Heart right ventricle (tissue), 16 donors: ENCODE measurements at regions not wholly inside any gene's neighbourhood (a gene's known extent, or its start where the extent isn't known, plus 50 kb on each side); places are given as distances from the start of the nearest gene placed in this dataset.

ENCODE experiments used
- ATAC-seq, 8 donors: fragments of 200-7000 bp; cut with Tn5 transposase; one replicate each; pipeline ENCODE4 v1.9.1; 2020; ENCODE audit warnings: mild to moderate bottlenecking in 8 of 8, moderate library complexity in 8 of 8, moderate number of reproducible peaks in 1 of 8
- DNase-seq, 2 donors: peaks; one replicate each; pipeline ENCODE4 v3.0.0-alpha.2; 2020
- H3K27ac ChIP-seq, 10 donors: fragments of 200-600 bp; sonication (generic) in 2 of 10; one replicate each; pipeline versions ENCODE4 v1.5.0 to v1.8.0; 2020 to 2022; ENCODE audit warnings: mild to moderate bottlenecking in 3 of 10
- H3K27me3 ChIP-seq, 7 donors: fragments of 200-600 bp; one replicate each; pipeline ENCODE4 v1.8.0; 2021 to 2022; ENCODE audit warnings: mild to moderate bottlenecking in 2 of 7
- H3K36me3 ChIP-seq, 9 donors: fragments of 200-600 bp; sonication (generic) in 1 of 9; one replicate each; pipeline versions ENCODE4 v1.5.0 to v1.8.0; 2020 to 2022; ENCODE audit warnings: mild to moderate bottlenecking in 2 of 9
- H3K4me1 ChIP-seq, 9 donors: fragments of 200-600 bp; sonication (generic) in 1 of 9; one replicate each; pipeline versions ENCODE4 v1.5.0 to v1.8.0; 2020 to 2022; ENCODE audit warnings: mild to moderate bottlenecking in 4 of 9
- H3K4me3 ChIP-seq, 10 donors: fragments of 200-600 bp; sonication (generic) in 2 of 10; one replicate each; pipeline versions ENCODE4 v1.5.0 to v1.8.0; 2020 to 2022; ENCODE audit warnings: mild to moderate bottlenecking in 7 of 10, moderate library complexity in 2 of 10
- H3K9me3 ChIP-seq, 11 donors: fragments of 200-600 bp in 10 of 11; sonication (generic) in 2 of 11; one replicate each; pipeline versions ENCODE4 v1.5.0 to v1.8.0; 2013 to 2022; ENCODE audit warnings: mild to moderate bottlenecking in 2 of 11, control low read depth in 1 of 11, moderate library complexity in 1 of 11
- CTCF ChIP-seq, 9 donors: fragments of 200-600 bp; sonication (generic) in 2 of 9; IDR thresholded peaks; one replicate each; pipeline versions ENCODE4 v1.5.0 to v1.8.0; 2021 to 2022; ENCODE audit warnings: antibody characterized with exemption in 9 of 9, mild to moderate bottlenecking in 5 of 9, moderate library complexity in 1 of 9
- WGBS, 2 donors: extraction: QIAGEN DNeasy Blood & Tissue Kit; methylation state at CpG; one replicate each; pipeline ENCODE4 v1.1.7; 2013; ENCODE audit warnings: inconsistent platforms in 1 of 2; 5-methylcytosine and 5-hydroxymethylcytosine counted together
- intact Hi-C, 10 donors: fragments of 100-400 bp; cut with DNase I; formaldehyde crosslinking; loops; one replicate each; pipeline versions ENCODE4 v1.11.1 to v1.14.2; 2022
- donor health status: Arrhythmogenic right ventricular cardiomyopathy.
- donor health status: ischemic (EF 13 %, LVEDD 7.1; RV severe dilation, severe dysfunction).
- donor health status: healthy with polysubstance abuse.
- donor health status: DM: no; HTN: yes; CAD: no.
- donor health status: DM: no; HTN: no; CAD: no.
- donor health status: ischemic (EF 25% LVEDD 6.9; RV normal size, moderate dysfunction).
- donor health status: ischemic (EF 25% LVEDD 5.7; RV mildly dilated, moderate dysfunction).
- donor health status: healthy.
- donor health status: DM: yes; HTN: yes; CAD: no.
- donor health status: Ischemic cardiomyopathy.
- donor health status: ischemic (EF 35%, LVEDD 5.7; RV mildly dilated, moderate dysfunction).
- donor health status: nonischemic (EF 11% LVEDD 7.7; RV severe dilation, severe dysfunction).
- donor health status: DM: yes; HTN: yes; CAD: no.
- donor health status: PGD.
- donor health status: ischemic (EF 29% LVEDD 5.4; RV normal size, mild dysfunction).
- donor health status: nonischemic (EF 23%, LVEDD 6.1; RV moderate dilation, normal function).

DNA sequence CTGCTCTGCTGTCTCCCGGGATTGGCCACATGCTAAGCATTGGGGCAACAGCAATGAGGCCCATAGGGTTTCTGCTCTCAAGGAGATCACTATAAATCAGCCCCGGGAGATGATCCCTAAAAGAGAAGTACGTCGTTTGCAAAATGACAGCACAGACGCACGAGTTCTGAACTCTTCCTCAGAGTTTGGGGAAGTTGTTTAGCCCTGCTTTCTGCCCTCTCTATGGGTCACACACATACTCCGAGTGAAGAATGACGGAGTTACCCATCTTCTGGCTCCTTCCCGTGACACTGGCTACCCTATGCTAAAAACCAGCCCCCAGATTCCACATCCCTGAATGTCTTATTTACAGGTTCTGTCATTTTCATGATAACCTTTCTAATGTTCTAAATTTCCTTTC lies 258.0 kb upstream of the PLEKHG7 start:
- Histone ChIP-seq H3K36me3 (no peaks in the 10 kb centered on the region), H3K27ac (peak overlapping the region in 9 of 10 donors; percentile 36 to 85 (median 73)), H3K4me1 (peaks cover 2 to 46% (median 32%) of the 10 kb centered on the region in 9 donors), H3K4me3 (no peak overlapping the region), H3K27me3 (no peaks in the 10 kb centered on the region), H3K9me3 (no peaks in the 10 kb centered on the region)
- DNase-seq: no peak
- WGBS, 2 donors: 85 to 89% methylated on average over 9 of the region's 9 CpGs
- TF ChIP-seq CTCF (IDR thresholded peaks at IDR 0.05): no peak
- ATAC-seq: peak; percentile 14 to 73 (median 62)
- intact Hi-C loops: loop anchor here in 2 of 10 donors (10.0 kb wide), 2 partner anchors 120 to 300 kb away; partner anchors contain the start of gene BTG1 (in 1 of the 2)

DNA sequence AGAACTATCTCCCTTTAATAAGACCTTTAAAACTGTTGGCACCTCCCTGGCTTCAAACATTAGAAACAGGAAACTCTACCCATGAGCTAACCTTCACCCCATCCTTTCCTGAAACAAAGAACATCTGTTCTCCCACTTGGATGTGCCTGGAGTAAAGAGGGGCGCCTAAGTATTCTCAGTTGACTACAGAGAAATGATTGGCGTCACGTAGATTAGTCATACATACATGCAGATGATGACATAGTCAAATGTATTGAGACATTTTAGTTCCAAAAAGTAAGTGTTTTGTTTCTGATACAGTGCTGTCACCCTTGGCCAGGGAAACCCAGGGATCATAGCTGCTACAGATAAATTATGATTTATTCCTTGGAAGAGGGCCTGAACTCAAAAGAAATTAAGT lies 260.0 kb upstream of the PLEKHG7 start:
- Histone ChIP-seq H3K36me3 (no peaks in the 10 kb centered on the region), H3K9me3 (no peaks in the 10 kb centered on the region), H3K4me1 (peaks cover 2 to 59% (median 39%) of the 10 kb centered on the region in 9 donors), H3K27me3 (no peaks in the 10 kb centered on the region), H3K4me3 (no peak overlapping the region), H3K27ac (peak overlapping the region in 4 of 10 donors; percentile 4 to 34 (median 19))
- intact Hi-C loops: loop anchor here in 2 of 10 donors (10.0 kb wide), 2 partner anchors 122 to 298 kb away; partner anchors contain the start of gene BTG1 (in 1 of the 2)
- 51 to 67% methylated on average over 3 of the region's 3 CpGs for WGBS, 2 donors
- TF ChIP-seq CTCF (IDR thresholded peaks at IDR 0.05): no peak
- ATAC-seq (no peak), DNase-seq (no peak)

DNA sequence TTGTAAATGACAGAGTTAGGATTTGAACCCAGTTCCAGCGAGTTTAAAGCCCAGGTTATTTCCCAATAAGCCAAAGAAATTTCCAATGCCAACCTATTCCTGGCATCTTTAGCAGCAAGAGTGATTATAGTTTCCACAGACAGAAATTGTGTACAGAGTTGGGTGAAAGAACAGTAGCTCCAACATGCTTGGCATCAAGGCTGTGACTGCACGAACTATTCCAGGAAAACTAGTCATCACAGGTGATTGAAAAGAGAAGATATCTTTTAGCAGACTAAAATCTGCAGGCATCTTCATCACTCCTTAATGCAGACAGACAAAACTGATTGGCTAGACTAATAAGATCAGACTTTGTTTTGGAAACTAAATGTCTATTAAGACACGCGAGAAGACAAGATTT lies 262.7 kb upstream of the PLEKHG7 start:
- H3K27me3 ChIP-seq: no peaks in the 10 kb centered on the region
- WGBS, 2 donors: 94% methylated on average over 4 of the region's 4 CpGs
- peaks cover 0 to 48% (median 27%) of the 10 kb centered on the region in 9 donors for H3K4me1 ChIP-seq
- no peaks in the 10 kb centered on the region for H3K9me3 ChIP-seq
- no peak for ATAC-seq
- H3K36me3 ChIP-seq: no peaks in the 10 kb centered on the region
- no peak for TF ChIP-seq CTCF (IDR thresholded peaks at IDR 0.05)
- H3K27ac ChIP-seq: no peak overlapping the region
- no peak overlapping the region for H3K4me3 ChIP-seq
- intact Hi-C loops: loop anchor here in 2 of 10 donors (10.0 kb wide), 2 partner anchors 125 to 295 kb away; partner anchors contain the start of gene BTG1 (in 1 of the 2)
- DNase-seq: no peak

DNA sequence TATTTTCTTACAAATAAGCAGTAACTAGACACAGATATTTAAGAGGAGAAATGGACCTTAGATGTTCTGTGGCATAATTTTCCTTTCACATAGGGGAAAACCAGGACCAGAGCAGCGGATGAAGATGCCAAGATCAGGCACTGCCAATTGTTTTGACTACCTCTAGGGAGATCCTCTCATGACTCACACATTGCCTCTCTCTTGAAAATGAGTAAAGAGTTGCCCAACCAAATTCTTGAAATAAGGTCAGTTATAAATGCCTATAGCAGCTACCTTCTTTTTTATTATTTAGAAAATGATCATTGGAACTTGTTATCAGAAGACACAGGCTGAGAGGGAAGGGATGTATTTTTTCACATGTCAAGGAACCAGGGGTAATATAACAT lies 263.4 kb upstream of the PLEKHG7 start:
- ATAC-seq (peak in 3 of 8 donors; percentile 26 to 81 (median 59)), DNase-seq (no peak)
- Histone ChIP-seq H3K36me3 (no peaks in the 10 kb centered on the region), H3K4me1 (peaks cover 0 to 42% (median 21%) of the 10 kb centered on the region in 9 donors), H3K9me3 (no peaks in the 10 kb centered on the region), H3K27ac (no peak overlapping the region), H3K27me3 (no peaks in the 10 kb centered on the region), H3K4me3 (no peak overlapping the region)
- intact Hi-C loops: no loop called here
- WGBS, 2 donors: 54 to 82% methylated on average over 1 of the region's 1 CpG
- TF ChIP-seq CTCF (IDR thresholded peaks at IDR 0.05): no peak
